Hepatocyte (in vitro differentiated cells): ENCODE measurements at regions not wholly inside any gene's neighbourhood (a gene's known extent, or its start where the extent isn't known, plus 50 kb on each side); places are given as distances from the start of the nearest gene placed in this dataset.

Experiments used
- EZH2 ChIP-seq: fragments of 200-600 bp; sonication (generic); IDR thresholded peaks from 2 replicates; pipeline ENCODE4 v1.6.1; 2016; ENCODE audit warnings: antibody characterized with exemption, mild to moderate bottlenecking, borderline replicate concordance
- TF ChIP-seq, protein P1 (sequence below): fragments of 200-600 bp; sonication (generic); IDR thresholded peaks from 2 replicates; pipeline ENCODE4 v1.5.1; 2016; ENCODE audit warnings: antibody characterized with exemption, mild to moderate bottlenecking; ENCODE audit not compliant: poor library complexity

DNA sequence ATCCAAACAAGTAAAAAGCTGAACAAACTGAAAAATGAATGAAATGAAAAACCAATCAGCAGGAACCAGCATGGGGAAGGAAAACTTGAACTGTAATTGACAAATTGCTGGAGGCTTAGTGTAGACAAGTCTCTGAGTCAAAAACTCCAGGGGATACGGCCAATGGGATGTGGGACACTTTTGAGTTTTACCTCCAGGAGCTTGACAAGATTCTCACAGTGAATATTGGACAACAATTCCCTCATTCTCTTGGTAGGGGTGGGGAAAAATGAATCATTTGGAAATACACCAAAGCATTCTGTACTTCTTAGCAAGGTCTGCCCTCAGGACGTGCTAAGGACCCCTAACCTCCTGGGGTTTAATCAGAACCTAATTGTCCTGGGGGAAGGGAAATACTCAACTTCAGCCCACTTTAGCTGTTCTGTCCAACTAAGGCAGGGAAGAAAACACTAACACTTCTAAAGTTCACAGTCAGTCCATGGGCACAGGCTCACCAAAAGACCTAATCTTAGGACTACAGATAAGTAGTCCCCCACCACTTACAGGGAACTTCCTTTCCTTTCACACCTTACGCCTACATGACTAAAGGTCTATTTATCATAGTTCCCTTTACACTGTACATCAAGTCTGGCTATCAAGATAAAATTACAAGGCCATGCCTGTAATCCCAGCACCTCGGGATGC, 60.7 kb upstream of the CDC42BPA start:
- TF ChIP-seq, protein P1, sequence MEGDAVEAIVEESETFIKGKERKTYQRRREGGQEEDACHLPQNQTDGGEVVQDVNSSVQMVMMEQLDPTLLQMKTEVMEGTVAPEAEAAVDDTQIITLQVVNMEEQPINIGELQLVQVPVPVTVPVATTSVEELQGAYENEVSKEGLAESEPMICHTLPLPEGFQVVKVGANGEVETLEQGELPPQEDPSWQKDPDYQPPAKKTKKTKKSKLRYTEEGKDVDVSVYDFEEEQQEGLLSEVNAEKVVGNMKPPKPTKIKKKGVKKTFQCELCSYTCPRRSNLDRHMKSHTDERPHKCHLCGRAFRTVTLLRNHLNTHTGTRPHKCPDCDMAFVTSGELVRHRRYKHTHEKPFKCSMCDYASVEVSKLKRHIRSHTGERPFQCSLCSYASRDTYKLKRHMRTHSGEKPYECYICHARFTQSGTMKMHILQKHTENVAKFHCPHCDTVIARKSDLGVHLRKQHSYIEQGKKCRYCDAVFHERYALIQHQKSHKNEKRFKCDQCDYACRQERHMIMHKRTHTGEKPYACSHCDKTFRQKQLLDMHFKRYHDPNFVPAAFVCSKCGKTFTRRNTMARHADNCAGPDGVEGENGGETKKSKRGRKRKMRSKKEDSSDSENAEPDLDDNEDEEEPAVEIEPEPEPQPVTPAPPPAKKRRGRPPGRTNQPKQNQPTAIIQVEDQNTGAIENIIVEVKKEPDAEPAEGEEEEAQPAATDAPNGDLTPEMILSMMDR, result no peak
- no peak for TF ChIP-seq EZH2
